ENCODE measurements at regions not wholly inside any gene's neighbourhood (a gene's known extent, or its start where the extent isn't known, plus 50 kb on each side); places are given as distances from the start of the nearest gene placed in this dataset.
"Not testable (repeated sequence)": the region's sequence is repeated elsewhere in the genome, so short reads cannot be mapped to it uniquely, and the experiment has no call there.

DNA sequence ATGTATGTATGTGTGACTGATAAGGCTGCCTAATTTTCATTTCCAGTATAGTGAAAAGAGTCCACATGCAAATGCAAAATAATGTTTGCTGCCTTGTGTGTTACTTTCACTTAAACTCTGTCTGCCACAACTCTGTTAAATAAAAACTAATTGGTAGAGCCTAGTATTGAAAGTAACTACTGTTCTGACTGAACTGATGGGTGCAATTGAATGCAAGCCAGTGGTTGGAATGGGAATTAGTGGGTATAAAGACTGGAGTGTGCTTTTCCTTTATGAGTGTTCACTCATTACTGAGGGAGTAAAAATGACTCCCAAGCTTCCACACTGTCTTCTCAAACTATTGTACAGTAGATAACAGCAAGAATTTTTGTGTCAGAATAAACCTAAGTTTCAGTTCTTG is 571.0 kb downstream of the TMTC2 start:
- no peaks in the 10 kb centered on the region for H3K36me3 ChIP-seq (ENCODE audit: low read depth)
- H3K27ac ChIP-seq (ENCODE audit: poor library complexity, severe bottlenecking) = no peak overlapping the region
- DNase-seq (ENCODE audit: low spot score) = no peak
- TF ChIP-seq, protein P1, sequence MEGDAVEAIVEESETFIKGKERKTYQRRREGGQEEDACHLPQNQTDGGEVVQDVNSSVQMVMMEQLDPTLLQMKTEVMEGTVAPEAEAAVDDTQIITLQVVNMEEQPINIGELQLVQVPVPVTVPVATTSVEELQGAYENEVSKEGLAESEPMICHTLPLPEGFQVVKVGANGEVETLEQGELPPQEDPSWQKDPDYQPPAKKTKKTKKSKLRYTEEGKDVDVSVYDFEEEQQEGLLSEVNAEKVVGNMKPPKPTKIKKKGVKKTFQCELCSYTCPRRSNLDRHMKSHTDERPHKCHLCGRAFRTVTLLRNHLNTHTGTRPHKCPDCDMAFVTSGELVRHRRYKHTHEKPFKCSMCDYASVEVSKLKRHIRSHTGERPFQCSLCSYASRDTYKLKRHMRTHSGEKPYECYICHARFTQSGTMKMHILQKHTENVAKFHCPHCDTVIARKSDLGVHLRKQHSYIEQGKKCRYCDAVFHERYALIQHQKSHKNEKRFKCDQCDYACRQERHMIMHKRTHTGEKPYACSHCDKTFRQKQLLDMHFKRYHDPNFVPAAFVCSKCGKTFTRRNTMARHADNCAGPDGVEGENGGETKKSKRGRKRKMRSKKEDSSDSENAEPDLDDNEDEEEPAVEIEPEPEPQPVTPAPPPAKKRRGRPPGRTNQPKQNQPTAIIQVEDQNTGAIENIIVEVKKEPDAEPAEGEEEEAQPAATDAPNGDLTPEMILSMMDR (IDR thresholded peaks at IDR 0.05; ENCODE audit: poor library complexity, severe bottlenecking) = no peak
- no peaks in the 10 kb centered on the region for H3K9me3 ChIP-seq (ENCODE audit: severe bottlenecking)
- no peak overlapping the region for H3K4me3 ChIP-seq (ENCODE audit: severe bottlenecking)
- no peak for ATAC-seq (ENCODE audit: low read depth)
- no peaks in the 10 kb centered on the region for H3K4me1 ChIP-seq (ENCODE audit: insufficient read depth, poor library complexity, severe bottlenecking)
- no peaks in the 10 kb centered on the region for H3K27me3 ChIP-seq (ENCODE audit: insufficient read depth, poor library complexity, severe bottlenecking)

DNA sequence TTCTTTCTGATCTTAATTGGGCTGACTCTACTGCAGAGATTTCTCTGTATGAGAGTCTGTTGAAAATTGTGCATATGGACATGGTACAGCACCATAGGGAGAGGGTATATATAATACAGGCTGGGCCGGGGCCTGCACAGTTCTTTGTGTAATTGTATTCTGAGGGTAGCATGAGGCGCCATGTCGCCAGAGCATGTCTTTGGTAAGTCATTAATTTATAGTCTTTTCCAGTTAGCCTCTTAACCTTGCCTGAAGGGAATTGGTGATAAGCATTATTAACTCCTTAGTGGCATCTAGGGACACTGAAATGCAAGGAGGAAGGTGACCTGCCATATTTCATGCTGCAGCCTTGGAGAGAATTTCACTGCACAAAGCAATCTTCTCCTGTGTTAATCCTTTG is 569.9 kb downstream of the TMTC2 start:
- DNase-seq (ENCODE audit: low spot score) = no peak
- H3K4me3 ChIP-seq (ENCODE audit: severe bottlenecking) = no peak overlapping the region
- no peaks in the 10 kb centered on the region for H3K9me3 ChIP-seq (ENCODE audit: severe bottlenecking)
- ATAC-seq (ENCODE audit: low read depth) = no peak
- H3K27me3 ChIP-seq (ENCODE audit: insufficient read depth, poor library complexity, severe bottlenecking) = no peaks in the 10 kb centered on the region
- TF ChIP-seq, protein P1 (IDR thresholded peaks at IDR 0.05; ENCODE audit: poor library complexity, severe bottlenecking) = no peak
- H3K36me3 ChIP-seq (ENCODE audit: low read depth) = no peaks in the 10 kb centered on the region
- H3K27ac ChIP-seq (ENCODE audit: poor library complexity, severe bottlenecking) = no peak overlapping the region
- H3K4me1 ChIP-seq (ENCODE audit: insufficient read depth, poor library complexity, severe bottlenecking) = no peaks in the 10 kb centered on the region

DNA sequence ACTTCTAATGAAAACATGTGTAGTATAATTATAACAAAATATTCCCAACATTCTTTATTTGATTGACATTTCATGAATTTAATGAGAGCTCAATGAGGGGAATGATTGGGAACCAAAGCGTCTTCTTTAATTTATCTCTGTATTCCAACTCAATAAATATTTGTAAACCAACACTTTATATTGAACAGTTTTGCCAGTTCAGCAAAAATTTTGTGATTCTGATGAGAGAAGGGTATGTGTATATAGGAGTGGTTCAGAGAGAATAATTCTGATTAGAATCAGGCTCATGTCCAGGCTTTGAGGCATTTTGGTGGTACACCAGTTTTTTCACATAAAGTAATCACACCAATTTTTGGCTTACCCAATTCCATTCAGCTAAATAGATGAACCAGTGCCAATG is 564.2 kb downstream of the TMTC2 start:
- Histone ChIP-seq H3K9me3 (ENCODE audit: severe bottlenecking) (no peaks in the 10 kb centered on the region), H3K4me3 (ENCODE audit: severe bottlenecking) (no peak overlapping the region), H3K27ac (ENCODE audit: poor library complexity, severe bottlenecking) (no peak overlapping the region), H3K36me3 (ENCODE audit: low read depth) (no peaks in the 10 kb centered on the region), H3K4me1 (ENCODE audit: insufficient read depth, poor library complexity, severe bottlenecking) (no peaks in the 10 kb centered on the region), H3K27me3 (ENCODE audit: insufficient read depth, poor library complexity, severe bottlenecking) (no peaks in the 10 kb centered on the region)
- TF ChIP-seq, protein P1 (IDR thresholded peaks at IDR 0.05; ENCODE audit: poor library complexity, severe bottlenecking) = no peak
- ATAC-seq (ENCODE audit: low read depth) (no peak), DNase-seq (ENCODE audit: low spot score) (no peak)

DNA sequence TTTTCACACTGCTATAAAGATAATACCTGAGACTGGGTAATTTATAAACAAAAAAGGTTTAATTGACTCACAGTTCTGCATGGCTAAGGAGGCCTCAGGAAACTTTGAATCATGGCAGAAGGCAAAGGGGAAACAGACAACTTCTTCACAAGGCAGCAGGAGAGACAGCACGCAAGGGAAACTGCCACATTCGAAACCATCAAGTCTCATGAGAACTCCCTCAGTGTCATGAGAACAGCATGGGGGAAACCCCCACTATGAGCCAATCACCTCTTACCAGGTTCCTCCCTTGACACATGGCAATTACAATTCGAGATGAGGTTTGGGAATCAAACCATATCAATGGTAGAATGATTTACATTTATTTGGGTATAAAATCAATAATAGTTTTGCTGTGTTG is 558.5 kb downstream of the TMTC2 start:
- no peak overlapping the region for H3K27ac ChIP-seq (ENCODE audit: poor library complexity, severe bottlenecking)
- TF ChIP-seq, protein P1 (IDR thresholded peaks at IDR 0.05; ENCODE audit: poor library complexity, severe bottlenecking) = no peak
- DNase-seq (ENCODE audit: low spot score) = no peak
- no peak overlapping the region for H3K4me3 ChIP-seq (ENCODE audit: severe bottlenecking)
- no peaks in the 10 kb centered on the region for H3K9me3 ChIP-seq (ENCODE audit: severe bottlenecking)
- no peaks in the 10 kb centered on the region for H3K27me3 ChIP-seq (ENCODE audit: insufficient read depth, poor library complexity, severe bottlenecking)
- no peaks in the 10 kb centered on the region for H3K4me1 ChIP-seq (ENCODE audit: insufficient read depth, poor library complexity, severe bottlenecking)
- no peak for ATAC-seq (ENCODE audit: low read depth)
- H3K36me3 ChIP-seq (ENCODE audit: low read depth) = no peaks in the 10 kb centered on the region

DNA sequence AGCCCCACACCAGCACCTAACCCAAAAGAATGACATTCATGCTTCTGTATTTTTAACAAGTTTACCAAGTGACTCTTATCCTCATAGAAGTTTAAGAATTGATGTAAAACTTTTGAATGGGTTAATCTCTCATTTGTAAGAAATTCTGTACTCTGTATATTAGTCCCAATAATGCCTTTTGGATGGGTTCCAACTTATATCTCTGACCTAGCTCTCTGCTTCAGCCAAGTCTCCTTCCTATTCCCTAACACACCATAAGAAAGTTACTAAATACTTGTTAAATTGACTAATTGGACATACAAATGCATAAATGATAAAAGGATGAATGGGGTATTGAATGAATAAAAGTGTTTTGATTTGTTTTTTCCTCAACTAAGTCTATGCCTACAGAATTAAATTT is 557.3 kb downstream of the TMTC2 start:
- Histone ChIP-seq H3K27me3 (ENCODE audit: insufficient read depth, poor library complexity, severe bottlenecking) (no peaks in the 10 kb centered on the region), H3K36me3 (ENCODE audit: low read depth) (no peaks in the 10 kb centered on the region), H3K9me3 (ENCODE audit: severe bottlenecking) (no peaks in the 10 kb centered on the region), H3K4me1 (ENCODE audit: insufficient read depth, poor library complexity, severe bottlenecking) (no peaks in the 10 kb centered on the region), H3K4me3 (ENCODE audit: severe bottlenecking) (no peak overlapping the region), H3K27ac (ENCODE audit: poor library complexity, severe bottlenecking) (no peak overlapping the region)
- DNase-seq (ENCODE audit: low spot score) (no peak), ATAC-seq (ENCODE audit: low read depth) (no peak)
- TF ChIP-seq, protein P1 (IDR thresholded peaks at IDR 0.05; ENCODE audit: poor library complexity, severe bottlenecking) = no peak

DNA sequence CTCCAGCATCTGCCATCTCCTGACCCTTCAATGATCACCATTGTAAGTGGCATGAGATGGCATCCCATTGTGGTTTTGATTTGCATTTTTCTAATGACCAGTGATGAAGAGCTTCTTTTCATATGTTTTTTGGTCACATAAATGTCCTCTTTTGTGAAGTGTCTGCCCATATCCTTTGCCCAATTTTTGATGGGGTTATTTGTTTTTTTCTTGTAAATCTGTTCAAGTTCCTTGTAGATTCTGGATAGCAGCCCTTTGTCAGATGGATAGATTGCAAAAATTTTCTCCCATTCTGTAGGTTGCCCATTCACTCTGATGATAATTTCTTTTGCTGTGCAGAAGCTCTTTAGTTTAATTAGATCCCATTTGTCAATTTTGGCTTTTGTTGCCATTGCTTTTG is 547.3 kb downstream of the TMTC2 start:
- H3K4me3 ChIP-seq (ENCODE audit: severe bottlenecking); H3K4me1 ChIP-seq (ENCODE audit: insufficient read depth, poor library complexity, severe bottlenecking); H3K27me3 ChIP-seq (ENCODE audit: insufficient read depth, poor library complexity, severe bottlenecking); DNase-seq (ENCODE audit: low spot score); H3K9me3 ChIP-seq (ENCODE audit: severe bottlenecking); H3K27ac ChIP-seq (ENCODE audit: poor library complexity, severe bottlenecking); H3K36me3 ChIP-seq (ENCODE audit: low read depth); ATAC-seq (ENCODE audit: low read depth): not testable (repeated sequence)

DNA sequence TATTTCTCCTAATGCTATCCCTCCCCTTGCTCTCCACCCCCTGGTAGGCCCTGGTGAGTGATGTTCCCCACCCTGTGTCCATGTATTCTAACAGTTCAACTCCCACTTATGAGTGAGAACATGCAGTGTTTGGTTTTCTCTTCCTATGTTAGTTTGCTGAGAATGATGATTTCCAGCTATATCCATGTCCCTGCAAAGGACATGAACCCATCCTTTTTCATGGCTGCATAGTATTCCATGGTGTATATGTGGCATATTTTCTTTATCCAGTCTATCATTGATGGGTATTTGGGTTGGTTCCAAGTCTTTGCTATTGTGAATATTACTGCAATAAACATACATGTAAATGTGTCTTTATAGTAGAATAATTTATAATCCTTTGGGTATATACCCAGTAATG is 540.3 kb downstream of the TMTC2 start:
- not testable (repeated sequence) for H3K4me3 ChIP-seq (ENCODE audit: severe bottlenecking); ATAC-seq (ENCODE audit: low read depth); H3K27ac ChIP-seq (ENCODE audit: poor library complexity, severe bottlenecking); H3K4me1 ChIP-seq (ENCODE audit: insufficient read depth, poor library complexity, severe bottlenecking); DNase-seq (ENCODE audit: low spot score); H3K36me3 ChIP-seq (ENCODE audit: low read depth); H3K9me3 ChIP-seq (ENCODE audit: severe bottlenecking); H3K27me3 ChIP-seq (ENCODE audit: insufficient read depth, poor library complexity, severe bottlenecking)
